Gastroesophageal sphincter (tissue), 4 donors: ENCODE measurements at regions not wholly inside any gene's neighbourhood (a gene's known extent, or its start where the extent isn't known, plus 50 kb on each side); places are given as distances from the start of the nearest gene placed in this dataset.

Experiments
- ATAC-seq: fragments of 150-250 bp; one replicate; pipeline ENCODE4 v1.9.1; 2016; ENCODE audit warnings: mild to moderate bottlenecking, moderate library complexity
- H3K27ac ChIP-seq, 4 donors: fragments of 200-600 bp; sonication (generic) in 3 of 4; 1 replicate in 3 of 4; 2 replicates in 1 of 4; pipeline ENCODE4 v1.5.1; 2016 to 2019
- H3K27me3 ChIP-seq: fragments of 200-600 bp; sonication (generic); one replicate; pipeline ENCODE4 v1.5.1; 2019
- H3K36me3 ChIP-seq, 2 donors: fragments of 200-600 bp; sonication (generic); one replicate each; pipeline ENCODE4 v1.5.1; 2019; ENCODE audit warnings: control low read depth in 1 of 2
- H3K4me1 ChIP-seq, 3 donors: fragments of 200-600 bp; sonication (generic); 1 replicate in 2 of 3; 2 replicates in 1 of 3; pipeline ENCODE4 v1.5.1; 2016 to 2019; ENCODE audit warnings: control low read depth in 2 of 3
- H3K4me3 ChIP-seq, 2 donors: fragments of 200-600 bp; sonication (generic); one replicate each; pipeline ENCODE4 v1.5.1; 2019; ENCODE audit warnings: mild to moderate bottlenecking in 1 of 2, moderate library complexity in 1 of 2
- H3K9me3 ChIP-seq, 3 donors: fragments of 200-600 bp; sonication (generic); one replicate each; pipeline ENCODE4 v1.5.1; 2017 to 2019; ENCODE audit warnings: control low read depth in 2 of 3
- CTCF ChIP-seq, 4 experiments: fragments of 200-600 bp in 2 of 4; fragments of 450-650 bp in 2 of 4; sonication (generic) in 1 of 4; IDR thresholded peaks; one replicate each; pipeline ENCODE4 v1.5.1; 2017 to 2019; ENCODE audit warnings: antibody characterized with exemption in 4 of 4, mild to moderate bottlenecking in 2 of 4, moderate library complexity in 2 of 4
- EP300 ChIP-seq: sonication (generic); formaldehyde crosslinking; IDR thresholded peaks from one replicate; pipeline ENCODE4 v1.6.1; 2017; ENCODE audit warnings: antibody characterized with exemption, mild to moderate bottlenecking
- POLR2A ChIP-seq, 2 donors: fragments of 450-650 bp; IDR thresholded peaks; one replicate each; pipeline ENCODE4 v1.6.1; 2017; ENCODE audit warnings: antibody characterized with exemption in 2 of 2, mild to moderate bottlenecking in 2 of 2, moderate library complexity in 1 of 2
- POLR2AphosphoS5 ChIP-seq: sonication (generic); formaldehyde crosslinking; IDR thresholded peaks from one replicate; pipeline ENCODE4 v1.6.1; 2017; ENCODE audit warnings: antibody characterized with exemption
- WGBS, 2 donors: methylation state at CpG; one replicate each; pipeline ENCODE4 v1.1.5; 2018; ENCODE audit warnings: low coverage in 1 of 2; 5-methylcytosine and 5-hydroxymethylcytosine counted together

DNA sequence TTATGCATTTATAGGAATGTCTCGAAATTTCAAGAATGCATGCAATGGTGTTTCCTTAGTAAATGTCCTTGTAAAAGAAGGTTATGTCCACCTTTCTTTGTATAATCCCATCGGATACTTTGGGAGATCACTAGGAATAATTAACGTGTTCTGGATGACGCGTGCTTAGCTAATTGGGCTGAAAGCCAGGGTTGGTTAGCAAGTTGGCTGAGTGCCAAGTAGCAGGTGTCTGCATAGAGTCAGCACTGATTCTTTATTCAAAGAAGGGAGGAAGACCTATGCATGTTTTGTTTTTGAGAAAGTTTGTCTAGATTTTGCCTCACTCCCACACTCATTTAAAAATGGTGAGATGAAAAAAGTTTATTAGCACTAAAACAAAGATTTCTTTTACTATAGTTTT, 144.6 kb downstream of the SOX3 start:
- Histone ChIP-seq H3K27me3 (no peaks in the 10 kb centered on the region), H3K4me1 (no peaks in the 10 kb centered on the region), H3K4me3 (no peak overlapping the region), H3K9me3 (no peaks in the 10 kb centered on the region), H3K36me3 (no peaks in the 10 kb centered on the region), H3K27ac (no peak overlapping the region)
- no peak for ATAC-seq
- TF ChIP-seq CTCF (IDR thresholded peaks at IDR 0.05), result no peak
- TF ChIP-seq EP300, result no peak
- TF ChIP-seq POLR2AphosphoS5, result no peak
- TF ChIP-seq POLR2A (IDR thresholded peaks at IDR 0.05), result no peak
- 30 to 35% methylated on average over 2 to 5 of the region's 5 CpGs for WGBS, 2 donors

GRCh38 chrX:140355922-140356321, 148.9 kb downstream of the SOX3 start:
- Histone ChIP-seq H3K4me3 (no peak overlapping the region), H3K36me3 (no peaks in the 10 kb centered on the region), H3K4me1 (no peaks in the 10 kb centered on the region), H3K27me3 (no peaks in the 10 kb centered on the region), H3K9me3 (no peaks in the 10 kb centered on the region), H3K27ac (no peak overlapping the region)
- no peak for ATAC-seq
- TF ChIP-seq POLR2A (IDR thresholded peaks at IDR 0.05), result no peak
- TF ChIP-seq EP300, result no peak
- TF ChIP-seq CTCF (IDR thresholded peaks at IDR 0.05), result no peak
- no peak for TF ChIP-seq POLR2AphosphoS5
- 34 to 53% methylated on average over 4 to 7 of the region's 9 CpGs for WGBS, 2 donors

DNA sequence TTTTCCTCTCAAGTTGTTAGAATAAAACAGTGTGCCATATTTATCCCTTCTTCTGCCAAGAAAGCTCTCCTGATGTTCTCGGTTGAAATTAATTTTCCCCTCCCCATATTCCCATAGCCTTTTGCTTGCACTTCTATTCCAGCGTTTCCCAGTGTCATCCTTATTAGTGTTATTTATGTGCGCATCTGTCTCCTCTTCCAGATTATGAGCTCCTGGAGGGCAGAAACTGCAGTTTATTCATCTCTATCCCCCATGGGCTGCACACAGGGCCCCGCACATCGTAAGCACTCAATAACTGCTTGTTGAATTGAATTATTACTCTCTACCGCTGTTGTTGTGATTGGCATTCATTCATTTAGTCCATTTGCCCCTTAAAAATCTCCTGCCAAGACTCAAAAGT, 149.4 kb downstream of the SOX3 start:
- Histone ChIP-seq H3K36me3 (no peaks in the 10 kb centered on the region), H3K27me3 (no peaks in the 10 kb centered on the region)
- TF ChIP-seq POLR2AphosphoS5 (no peak), EP300 (no peak), CTCF (IDR thresholded peaks at IDR 0.05) (no peak), POLR2A (IDR thresholded peaks at IDR 0.05) (no peak)

DNA sequence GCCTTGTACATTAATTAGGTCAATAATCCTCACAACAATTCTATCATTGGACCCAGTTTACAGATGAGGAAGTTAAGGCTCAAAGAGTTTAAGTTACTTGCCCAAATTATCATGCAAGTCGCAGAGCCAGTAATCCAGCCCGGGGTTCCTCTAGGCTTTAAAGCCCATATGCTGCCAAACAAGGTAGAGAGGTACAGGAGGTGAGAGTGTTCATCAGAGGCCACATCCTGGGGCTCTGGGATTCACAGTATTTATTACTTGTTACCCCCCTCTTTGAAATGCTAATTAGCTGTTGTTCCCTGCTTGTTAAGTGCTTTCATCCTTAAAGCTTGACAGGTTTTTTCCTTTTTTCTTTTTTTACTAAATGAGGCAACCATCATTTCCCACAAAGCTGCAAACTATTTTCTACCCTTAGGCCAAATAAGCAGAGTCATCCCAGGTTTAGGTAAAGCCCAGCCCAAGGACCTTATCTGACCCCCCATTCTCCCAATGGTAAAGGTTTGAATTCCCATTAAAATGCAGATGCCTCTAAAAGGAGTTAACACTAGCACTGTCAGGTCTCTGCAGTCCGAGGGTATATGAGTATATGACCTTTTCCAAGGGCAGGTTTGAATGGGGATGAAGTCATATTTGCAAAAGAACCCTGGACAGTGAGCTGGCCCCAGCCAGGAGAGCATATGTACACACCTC, 150.3 kb downstream of the SOX3 start:
- 17 to 26% methylated on average over 2 to 3 of the region's 3 CpGs for WGBS, 2 donors
- TF ChIP-seq POLR2AphosphoS5 (no peak), POLR2A (IDR thresholded peaks at IDR 0.05) (no peak), EP300 (no peak)

More for the DNA sequence above, 149.4 kb downstream of the SOX3 start:
- no peak for ATAC-seq
- 42 to 70% methylated on average over 4 to 6 of the region's 6 CpGs for WGBS, 2 donors
- Histone ChIP-seq H3K4me3 (no peak overlapping the region), H3K4me1 (no peaks in the 10 kb centered on the region), H3K27ac (no peak overlapping the region), H3K9me3 (no peaks in the 10 kb centered on the region)

DNA sequence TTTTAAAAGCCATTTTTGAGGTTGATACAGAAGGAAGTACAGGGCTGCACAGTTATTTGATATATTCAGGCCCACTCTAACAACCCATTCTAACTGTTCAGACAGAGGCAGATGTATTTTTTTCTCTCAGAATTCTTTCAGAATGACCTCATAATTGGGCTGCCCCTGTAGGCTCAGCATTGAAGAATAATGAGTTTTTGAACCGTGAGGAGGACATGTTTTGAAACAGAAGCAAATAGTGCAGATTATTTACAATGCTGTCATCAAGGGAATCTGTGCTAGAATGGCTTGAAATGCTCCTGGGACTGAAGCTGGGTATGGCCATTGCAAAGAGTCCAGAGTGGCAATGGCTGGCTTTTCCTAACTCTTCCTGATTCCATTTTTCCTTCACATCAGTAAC, 158.1 kb downstream of the SOX3 start:
- WGBS, 2 donors, result 0 to 13% methylated on average over 1 of the region's 1 CpG
- no peak overlapping the region for H3K4me3 ChIP-seq
- TF ChIP-seq CTCF (IDR thresholded peaks at IDR 0.05) (no peak), POLR2AphosphoS5 (no peak), POLR2A (IDR thresholded peaks at IDR 0.05) (no peak), EP300 (no peak)

More for the DNA sequence above, 150.3 kb downstream of the SOX3 start:
- Histone ChIP-seq H3K4me1 (no peaks in the 10 kb centered on the region), H3K27ac (no peak overlapping the region), H3K9me3 (no peaks in the 10 kb centered on the region), H3K27me3 (no peaks in the 10 kb centered on the region), H3K36me3 (no peaks in the 10 kb centered on the region), H3K4me3 (no peak overlapping the region)
- no peak for ATAC-seq

More for the DNA sequence above, 158.1 kb downstream of the SOX3 start:
- Histone ChIP-seq H3K9me3 (no peaks in the 10 kb centered on the region), H3K36me3 (no peaks in the 10 kb centered on the region), H3K4me1 (no peaks in the 10 kb centered on the region), H3K27ac (no peak overlapping the region), H3K27me3 (no peaks in the 10 kb centered on the region)
- ATAC-seq, result no peak
